Occipital lobe (tissue), 1 donor: ENCODE measurements at regions not wholly inside any gene's neighbourhood (a gene's known extent, or its start where the extent isn't known, plus 50 kb on each side); places are given as distances from the start of the nearest gene placed in this dataset.

Source experiments
- DNase-seq: peaks from one replicate; lab custom pipeline; 2025; lab: John Stamatoyannopoulos, UW

DNA sequence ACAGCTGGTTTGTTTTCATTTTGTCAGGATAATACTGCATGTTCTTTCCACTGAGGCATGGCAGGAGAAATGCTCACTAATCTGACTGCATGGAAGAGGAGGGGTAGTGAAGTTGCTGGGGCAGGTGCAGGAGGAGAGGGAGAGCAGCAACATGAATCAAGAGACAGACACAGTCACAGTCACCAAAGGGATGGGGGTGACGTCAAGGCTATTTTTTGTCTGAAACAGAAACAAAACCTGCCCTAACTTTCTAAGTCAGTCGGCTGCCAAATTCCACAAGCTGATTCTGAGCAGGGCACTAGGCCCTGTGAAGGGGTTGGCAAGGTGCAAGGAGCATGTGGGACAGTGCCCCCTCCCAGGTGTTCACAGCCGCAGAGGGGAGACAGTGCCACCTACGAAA lies 186.6 kb upstream of the NSMCE3 start:
- DNase-seq = no peak

DNA sequence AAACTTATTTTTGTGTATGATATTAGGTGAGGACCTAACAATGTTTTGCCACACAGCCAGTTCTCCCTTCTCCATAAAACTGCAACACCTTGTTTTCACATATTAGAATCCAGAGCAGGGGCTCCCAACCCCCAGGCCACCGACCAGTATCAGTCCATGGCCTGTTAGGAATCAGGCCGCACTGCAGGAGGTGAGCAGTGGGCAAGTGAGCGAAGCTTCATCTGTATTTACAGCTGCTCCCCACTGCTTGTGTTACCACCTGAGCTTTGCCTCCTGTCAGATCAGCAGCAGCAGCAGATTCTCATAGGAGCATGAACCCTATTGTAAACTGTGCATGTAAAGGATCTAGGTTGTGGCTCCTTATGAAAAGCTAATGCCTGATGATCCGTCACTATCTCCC lies 185.9 kb upstream of the NSMCE3 start:
- no peak for DNase-seq

DNA sequence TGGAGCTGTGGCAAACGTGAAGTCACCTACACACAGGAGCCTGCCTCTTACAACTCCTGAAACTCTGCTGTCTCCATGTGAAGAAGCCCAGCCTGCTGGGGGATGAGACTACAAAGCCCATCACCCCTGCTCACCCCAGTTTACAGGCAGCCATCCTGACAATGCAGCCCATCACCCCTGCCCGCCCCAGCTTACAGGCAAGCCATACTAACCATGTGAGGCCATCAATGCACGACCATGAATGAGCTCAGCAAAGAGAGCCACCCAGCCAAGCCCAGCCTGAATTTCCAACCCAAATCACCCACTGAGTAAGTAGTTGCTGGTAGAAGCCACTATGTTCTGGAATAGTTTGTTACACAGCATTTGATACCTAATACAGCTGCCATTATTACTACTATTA lies 185.4 kb upstream of the NSMCE3 start:
- DNase-seq = no peak

DNA sequence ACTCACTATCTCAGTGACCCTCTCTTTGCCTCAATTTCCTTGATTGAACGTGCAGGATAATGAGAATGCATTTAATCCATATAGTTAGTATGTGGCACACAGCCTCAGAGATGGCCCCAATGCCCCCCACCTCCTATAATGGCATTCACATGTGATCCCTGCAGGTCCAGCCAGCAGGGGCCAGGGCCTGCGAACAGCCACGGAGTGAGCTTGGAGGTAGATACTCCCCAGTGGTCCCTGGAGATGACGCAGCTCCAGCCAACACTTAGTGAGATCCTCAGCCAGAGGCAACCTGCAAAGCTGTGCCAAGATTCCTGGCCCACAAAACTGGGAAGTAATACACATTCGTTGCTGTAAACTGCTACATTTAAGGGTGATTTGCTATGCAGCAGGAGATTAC lies 184.9 kb upstream of the NSMCE3 start:
- no peak for DNase-seq

DNA sequence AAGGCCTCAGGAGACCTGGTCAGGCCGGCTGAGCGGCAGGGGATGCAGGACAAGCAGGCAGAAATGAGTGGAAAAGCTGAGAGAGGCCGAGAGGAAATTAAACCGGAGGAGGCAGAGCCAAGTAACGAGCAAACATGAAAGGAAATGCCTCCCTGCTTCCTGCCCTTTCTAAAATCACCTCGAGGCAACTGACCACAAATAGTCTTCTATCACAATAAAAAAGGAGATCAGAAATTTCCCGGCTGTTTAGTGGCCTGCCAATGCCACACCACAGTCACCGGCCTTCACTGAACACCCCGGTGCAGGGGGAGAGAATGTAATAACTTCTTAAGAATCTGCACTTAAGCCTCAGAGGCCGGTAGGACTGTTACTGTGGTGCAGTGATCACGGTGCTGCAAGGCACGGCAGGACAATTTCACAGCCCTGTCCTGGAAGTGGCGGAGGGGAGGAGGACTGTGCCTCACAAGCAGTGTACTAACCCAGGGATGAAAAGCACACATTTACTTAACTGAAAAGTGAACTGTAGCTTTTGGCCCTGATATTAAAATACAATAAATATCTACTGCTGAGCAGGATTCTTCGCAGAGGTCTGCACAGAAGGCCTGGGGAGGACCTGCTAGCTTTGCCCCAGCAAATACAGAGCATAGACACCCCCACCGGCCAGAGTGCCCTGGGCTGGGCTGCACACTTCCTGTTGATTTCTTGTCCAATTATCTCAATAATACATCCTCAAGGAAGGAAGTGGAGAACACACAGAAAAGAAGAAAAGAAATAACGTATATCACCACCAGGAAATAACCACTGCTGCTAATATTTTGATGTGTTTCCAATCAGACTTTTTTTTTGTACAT lies 183.5 kb upstream of the NSMCE3 start:
- DNase-seq = no peak

DNA sequence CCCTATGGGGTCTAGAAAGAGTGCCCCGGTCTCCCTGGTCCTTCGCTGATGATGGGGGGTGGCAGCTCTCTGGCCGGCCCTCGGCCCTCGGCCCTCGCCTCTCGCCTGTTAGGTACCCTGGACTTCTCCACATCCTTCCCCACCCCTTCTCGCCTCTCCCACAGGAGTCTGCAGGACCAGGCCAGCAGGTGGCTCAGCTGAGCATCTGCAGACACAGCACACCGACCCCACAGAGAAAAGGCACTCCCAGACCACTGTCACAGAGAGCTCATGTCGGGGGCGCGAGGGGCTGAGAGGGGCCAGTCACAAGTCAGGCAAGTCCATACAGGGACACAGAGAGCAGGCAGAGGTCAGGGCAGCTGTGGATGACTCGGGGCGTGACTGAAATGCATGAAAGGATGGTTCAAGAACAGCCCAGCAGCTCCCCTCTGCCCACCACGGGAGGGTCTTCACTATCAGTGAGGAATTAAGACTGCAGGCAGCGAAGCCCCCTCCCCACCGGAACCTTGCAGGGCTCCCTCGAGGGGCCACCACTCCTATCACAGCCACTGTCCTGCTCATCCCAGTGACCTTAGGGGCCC lies 181.7 kb upstream of the NSMCE3 start:
- DNase-seq = no peak

DNA sequence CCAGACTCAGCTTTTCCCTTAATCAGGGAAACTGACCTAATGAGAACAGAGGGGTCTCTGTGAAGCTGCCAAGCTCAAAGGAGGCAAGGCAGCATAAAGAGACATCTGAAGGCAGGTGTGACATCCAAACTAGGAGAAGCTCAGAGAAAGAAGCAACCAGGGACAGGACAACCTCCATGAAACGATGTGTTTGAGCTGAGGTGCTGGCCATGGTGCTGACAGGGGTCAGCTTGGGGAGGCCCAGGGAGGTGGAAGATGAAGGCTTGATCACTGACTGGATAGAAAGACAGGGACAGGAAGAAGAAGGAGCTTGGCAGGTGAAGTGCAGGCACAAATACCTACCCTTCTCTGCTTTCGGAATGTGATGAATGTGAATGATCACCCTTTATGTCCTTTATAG lies 179.5 kb upstream of the NSMCE3 start:
- no peak for DNase-seq

DNA sequence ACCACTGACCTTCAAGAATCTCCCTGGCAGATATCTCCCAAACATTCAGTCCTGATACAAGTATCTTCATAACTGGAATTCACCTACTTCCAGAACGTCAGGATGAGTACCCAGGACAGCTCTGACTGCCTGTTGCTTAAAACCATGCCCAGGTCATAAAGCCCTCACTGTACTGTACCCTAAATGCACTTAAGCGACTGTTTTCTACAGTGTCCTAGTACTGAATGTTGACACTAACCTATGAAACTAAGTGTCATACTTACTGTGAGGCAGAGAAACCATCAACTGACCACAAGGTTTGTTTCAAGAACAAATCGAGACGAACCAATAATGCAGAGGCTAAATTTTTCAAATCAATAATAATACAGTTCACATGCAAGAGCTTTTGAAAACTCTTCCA lies 178.7 kb upstream of the NSMCE3 start:
- DNase-seq = no peak

DNA sequence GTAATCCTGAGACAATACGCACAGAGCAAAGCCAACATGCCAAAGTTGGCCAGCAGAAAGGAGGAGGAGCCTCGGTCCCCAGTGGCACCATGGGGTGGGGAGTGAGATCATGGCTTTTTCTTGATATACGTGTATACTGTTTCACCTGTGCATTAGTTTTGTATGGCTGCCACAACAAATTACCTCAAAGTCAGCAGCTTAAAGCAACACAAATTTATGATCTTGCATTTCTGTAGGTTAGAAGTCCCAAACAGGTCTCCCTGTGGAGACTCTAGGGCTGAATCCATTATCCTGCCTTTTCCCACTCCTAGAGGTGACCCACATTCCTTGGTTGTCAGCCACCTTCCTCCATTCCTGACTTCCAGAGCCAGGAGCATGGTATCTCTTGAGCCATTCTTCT lies 176.9 kb upstream of the NSMCE3 start:
- DNase-seq = no peak

DNA sequence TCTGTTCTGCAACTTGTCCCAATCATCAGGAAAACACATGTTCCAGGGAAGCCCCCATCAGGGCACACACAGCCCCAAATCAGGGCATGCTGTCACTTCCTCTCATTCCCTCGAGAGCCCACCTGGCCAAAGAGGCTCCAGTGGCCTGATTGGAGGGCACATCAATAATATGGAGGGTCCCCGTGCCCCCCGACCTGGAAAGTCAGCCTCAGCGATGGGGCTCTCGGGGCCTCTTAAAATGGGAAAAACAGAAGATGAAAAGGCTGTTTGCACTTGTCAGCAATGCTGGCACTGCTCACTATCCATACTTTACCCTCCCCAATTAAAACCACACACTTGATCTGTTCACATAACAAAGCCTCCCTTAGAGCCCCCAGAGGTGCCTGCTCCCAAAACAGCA lies 172.9 kb upstream of the NSMCE3 start:
- DNase-seq = no peak

DNA sequence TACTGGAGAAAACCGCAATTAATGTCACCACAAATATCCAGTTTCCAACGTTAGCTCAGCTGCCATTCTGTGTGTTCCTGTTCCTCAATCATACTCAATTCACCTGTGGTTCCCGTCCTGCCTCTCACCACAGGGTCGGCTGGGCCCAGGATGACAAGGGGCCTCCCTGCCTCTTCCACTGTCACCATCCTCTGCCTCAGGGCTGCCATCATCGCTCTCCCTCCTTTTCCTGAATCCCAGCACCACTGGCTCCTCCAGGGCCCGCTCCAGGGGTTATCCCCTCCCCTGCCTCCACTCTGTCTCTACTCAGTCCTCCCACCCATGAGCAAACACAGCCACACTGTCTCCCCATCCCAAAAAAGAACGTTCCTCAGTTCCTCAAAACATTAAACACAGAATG lies 170.9 kb upstream of the NSMCE3 start:
- DNase-seq = no peak

DNA sequence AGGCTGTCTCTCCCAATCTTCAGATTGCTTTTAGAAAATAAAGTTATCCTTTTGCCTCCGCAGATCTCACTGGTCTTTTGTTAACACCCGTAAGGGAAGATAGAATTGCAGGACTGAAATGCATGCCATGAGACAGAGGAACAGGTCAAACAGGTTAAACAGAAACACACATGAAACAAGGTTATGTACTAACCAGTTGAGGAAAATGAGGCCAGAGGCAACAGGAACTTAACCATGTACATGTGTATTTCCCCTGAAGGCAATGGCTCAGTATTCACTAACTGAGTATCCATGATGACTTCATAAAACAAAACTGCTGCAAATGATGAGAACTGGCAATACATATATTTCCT lies 169.1 kb upstream of the NSMCE3 start:
- no peak for DNase-seq

DNA sequence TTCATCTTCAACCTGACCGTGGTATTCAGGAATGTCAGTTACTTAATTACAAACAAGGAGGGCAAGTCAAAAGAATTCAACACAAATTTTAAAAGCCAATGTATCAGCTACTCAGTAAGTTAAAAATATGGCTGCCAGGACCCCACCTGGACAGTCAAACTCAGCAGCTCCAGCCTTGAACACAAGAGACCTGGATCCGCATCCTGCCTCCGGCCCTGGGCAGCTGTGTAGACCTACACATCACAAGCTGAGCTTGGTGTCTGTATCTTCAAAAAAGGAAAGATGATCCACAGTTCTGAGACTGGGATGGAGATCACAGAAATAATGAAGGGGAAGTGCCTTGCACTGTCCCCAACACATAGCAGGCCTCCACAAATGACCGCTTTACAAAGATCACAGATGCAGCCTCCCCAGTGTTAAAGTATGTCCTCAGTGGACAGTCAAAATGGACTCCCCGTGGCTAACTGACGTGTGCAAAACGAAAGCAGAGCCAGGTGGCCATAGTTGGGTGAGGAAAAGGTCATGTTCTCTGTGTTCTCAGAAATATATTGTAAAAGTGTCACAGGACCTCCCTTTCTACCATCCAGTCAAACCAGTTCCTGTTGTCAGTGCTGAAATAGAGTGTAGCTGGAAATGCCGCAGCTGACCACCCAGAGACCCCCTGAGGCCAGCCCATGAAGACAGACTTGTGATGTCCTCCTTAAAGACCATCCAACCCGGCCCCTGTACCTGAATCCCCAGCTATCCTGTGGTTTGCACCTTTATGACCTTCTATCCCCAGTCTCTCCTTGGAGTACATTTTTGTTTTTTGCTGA lies 168.5 kb upstream of the NSMCE3 start:
- no peak for DNase-seq

DNA sequence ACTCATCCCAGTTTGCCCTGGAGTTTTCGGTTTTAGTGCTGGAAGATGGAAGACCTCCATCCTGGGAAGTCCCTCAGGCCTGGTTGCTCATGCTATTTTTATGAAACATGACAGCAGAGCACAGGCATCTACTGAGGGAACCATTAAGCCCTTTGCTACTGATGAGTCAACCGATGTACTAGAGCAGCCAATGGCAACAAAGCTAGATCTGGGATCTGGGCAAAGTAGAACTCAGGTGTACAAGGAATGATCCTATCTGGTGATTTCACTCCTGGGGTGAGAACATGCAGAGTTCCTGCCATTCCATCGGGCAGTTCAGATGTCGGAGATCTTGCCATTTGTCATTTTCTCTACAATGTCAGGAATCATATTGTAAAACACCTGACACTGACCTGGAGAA lies 166.2 kb upstream of the NSMCE3 start:
- no peak for DNase-seq

DNA sequence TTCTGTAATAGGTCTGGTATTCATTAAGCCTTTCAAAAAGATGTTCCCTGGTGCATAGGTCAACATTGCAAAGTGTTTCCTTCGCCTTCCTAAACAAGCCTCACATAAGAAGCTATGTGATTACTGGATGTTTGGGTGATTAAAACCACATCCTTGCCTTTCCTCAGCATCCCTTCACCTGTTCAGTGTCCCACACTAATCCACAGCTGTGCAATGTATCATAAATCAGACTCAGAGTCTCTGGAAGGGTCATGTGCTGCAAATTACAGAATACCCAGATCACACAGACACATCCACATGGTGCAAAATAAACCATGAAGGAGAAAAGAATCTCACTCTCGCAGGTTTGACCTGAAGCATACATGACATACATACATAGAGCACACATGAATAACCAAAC lies 164.7 kb upstream of the NSMCE3 start:
- no peak for DNase-seq

DNA sequence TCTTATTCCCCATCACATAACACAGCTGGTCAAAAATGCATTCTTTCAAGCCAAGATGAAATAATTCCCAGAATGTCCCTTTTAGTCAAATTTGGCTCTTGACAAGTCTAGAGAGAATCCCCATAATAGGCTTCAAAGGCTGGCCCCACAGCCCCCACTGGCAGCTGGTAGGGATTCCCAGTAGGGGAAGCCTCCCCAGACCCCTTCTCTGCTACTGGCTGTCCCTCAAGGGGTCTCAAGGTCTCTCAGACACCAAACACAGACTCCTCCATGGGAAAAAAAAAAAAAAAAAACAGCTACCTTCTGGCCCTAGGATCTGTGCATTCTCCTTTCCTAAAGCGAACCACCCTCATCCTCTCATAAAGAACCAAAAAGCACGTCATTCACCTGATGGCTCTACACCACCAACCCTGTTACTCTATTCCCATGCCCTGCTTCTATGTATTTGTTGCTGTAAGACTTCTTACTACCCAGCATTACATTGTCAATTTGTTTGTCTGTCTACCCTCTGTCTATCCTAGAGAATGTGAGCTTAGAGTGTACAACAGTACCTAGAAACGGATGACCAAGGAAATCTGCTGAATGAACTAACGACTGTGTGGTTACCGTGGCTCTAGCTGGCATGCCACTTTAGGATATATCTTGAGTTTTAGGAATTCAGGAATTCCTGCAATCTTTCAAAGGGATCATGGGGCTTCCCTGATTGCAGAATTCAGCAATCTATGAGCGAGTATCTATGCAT lies 164.1 kb upstream of the NSMCE3 start:
- DNase-seq = no peak

DNA sequence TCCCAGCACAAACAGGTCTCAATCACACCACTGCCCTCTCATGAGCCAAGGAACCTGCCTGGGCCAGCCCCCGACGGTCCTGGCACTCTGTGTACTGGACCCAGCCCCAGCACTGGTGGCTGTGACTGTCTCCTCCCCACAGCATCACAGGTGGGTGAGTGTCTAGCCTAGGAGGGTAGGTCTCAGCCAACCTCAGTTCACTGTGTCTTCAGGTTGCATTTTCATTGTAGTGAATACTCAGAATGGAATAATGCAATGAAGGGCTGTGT lies 163.4 kb upstream of the NSMCE3 start:
- no peak for DNase-seq

DNA sequence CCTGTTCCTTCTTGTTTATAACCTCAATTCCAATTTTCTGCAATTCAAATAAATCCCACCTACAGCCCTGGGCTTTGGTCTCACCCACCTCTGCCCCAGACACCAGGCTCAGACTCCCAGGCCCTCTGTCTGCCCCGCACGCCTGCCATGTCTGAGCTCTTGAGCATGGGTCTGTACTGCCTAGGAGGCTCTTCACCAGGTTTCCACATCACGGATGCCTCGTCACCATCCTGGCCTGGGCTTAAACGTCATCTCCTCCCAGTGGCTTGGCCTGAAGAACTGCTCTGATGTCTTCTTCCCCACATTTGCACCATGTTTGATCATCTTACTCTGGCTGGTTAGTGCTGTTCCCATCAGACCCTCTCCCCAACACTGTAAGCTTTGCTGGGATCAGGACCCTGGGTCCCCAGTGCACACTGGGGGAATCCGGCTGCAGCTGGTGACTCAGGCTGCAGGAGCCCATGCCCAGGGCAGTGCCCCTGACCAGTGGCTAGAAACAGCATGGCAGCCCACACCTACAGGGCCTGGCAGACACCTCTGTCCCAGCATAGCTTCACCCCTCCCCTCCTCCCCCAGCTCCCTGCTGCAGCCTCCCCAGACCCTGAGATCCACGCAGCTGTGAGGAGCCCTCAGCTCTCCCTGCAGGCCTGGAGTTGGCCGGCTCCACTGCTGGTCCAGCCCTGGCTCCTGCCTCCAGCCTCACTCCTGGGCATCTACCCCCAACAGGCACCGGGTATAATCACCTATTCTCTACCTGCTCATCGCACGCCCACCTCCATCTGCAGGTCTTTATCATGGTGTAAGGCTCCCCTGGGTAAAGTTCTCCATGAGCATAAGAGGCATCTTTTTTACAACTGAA lies 162.8 kb upstream of the NSMCE3 start:
- DNase-seq = no peak

DNA sequence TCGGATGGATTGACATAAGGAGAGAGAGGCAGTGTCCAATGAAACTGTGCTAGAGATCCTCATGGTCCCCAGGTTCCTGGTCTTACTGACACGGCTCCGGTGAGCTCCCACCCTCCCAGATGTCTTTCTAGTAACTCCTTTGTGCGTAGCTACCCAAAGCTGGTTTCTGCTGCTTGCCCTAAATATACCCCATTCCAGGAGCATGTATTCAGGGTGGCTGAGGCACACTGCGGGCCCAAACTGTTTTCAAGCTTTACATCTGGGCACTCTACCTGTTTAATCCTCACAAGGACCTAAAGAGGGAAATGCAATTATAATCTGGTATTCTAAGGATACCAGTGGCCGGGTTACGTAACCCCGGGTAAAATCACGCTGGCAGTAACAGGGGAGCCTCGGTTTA lies 161.2 kb upstream of the NSMCE3 start:
- no peak for DNase-seq

DNA sequence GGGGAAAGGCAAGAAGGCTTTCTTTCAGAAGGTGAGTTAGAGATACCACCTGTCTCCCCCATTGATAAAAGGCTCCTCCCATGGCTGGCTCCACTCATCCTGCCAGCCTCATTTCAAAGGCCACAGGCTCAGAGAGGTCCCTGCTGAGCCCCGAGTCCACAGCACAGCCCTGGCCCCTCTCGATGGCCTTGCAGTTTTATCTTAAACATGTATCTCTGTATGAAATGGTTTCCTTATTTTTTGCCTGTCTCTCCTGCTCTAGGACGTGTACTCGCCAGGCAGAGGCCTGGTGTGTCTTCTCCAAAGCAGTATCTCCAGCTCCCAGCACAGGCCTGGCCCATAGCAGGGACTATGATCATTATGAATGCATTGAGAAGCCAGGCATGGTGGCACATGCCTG lies 160.5 kb upstream of the NSMCE3 start:
- no peak for DNase-seq

DNA sequence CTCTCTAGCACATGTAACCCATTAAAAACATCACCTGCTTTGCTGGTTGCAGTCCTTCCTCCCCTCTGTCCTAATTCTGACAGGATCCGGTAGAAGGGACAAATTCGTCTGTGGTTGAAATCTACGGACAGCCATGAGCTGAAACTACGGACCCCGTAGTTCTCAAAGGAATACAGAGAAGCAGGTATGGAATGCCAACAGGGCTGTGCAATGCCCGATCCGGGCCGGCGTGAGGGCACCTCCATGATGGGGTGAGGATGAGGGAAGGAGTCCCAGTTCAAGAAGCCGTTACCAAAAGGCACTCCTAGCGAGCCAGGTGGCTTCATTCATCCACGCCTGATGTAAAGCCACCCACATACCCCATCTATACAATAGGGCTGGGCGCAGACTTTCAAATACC lies 160.0 kb upstream of the NSMCE3 start:
- no peak for DNase-seq
